IMR-90 (cell line): ENCODE measurements at regions not wholly inside any gene's neighbourhood (a gene's known extent, or its start where the extent isn't known, plus 50 kb on each side); places are given as distances from the start of the nearest gene placed in this dataset.

ENCODE experiments used
- ATAC-seq: fragments of 200-7000 bp; cut with Tn5 transposase; 2 replicates; pipeline ENCODE4 v1.9.1; 2020; ENCODE audit warnings: low read depth, mild to moderate bottlenecking, moderate library complexity
- BruUV-seq: library from RNA; stranded (reverse); fragments of 400-500 nt; replicated peaks from 2 replicates; lab custom pipeline; 2021; lab: Mats Ljungman, UMichigan
- CTCF ChIA-PET: fragments of 300-600 bp; formaldehyde crosslinking; extraction: SDS; loops from one replicate; lab custom pipeline; 2021; ENCODE audit warnings: antibody characterized with exemption; lab: Yijun Ruan, JAX
- POLR2A ChIA-PET: fragments of 300-600 bp; sonication (Branson Sonifier 250); formaldehyde crosslinking; loops from one replicate; lab custom pipeline; 2022; ENCODE audit warnings: antibody characterized with exemption; ENCODE audit not compliant: unreplicated experiment; lab: Charles Lee
- DNase-seq: peaks from one replicate; pipeline ENCODE4 v3.0.0; 2013
- H2AFZ ChIP-seq: replicated peaks from 2 replicates; pipeline ENCODE3; 2013; ENCODE audit warnings: low read length, mild to moderate bottlenecking; ENCODE audit not compliant: poor library complexity
- H2AK5ac ChIP-seq: 2 replicates; pipeline ENCODE4 v1.6.1; 2013; ENCODE audit warnings: low read depth, low read length, inconsistent platforms
- H2AK9ac ChIP-seq: replicated peaks from 2 replicates; pipeline ENCODE3; 2013; ENCODE audit warnings: mild to moderate bottlenecking, low read depth, low read length, moderate library complexity; ENCODE audit not compliant: poor library complexity
- H2BK120ac ChIP-seq: 2 replicates; pipeline ENCODE4 v1.6.1; 2013; ENCODE audit warnings: low read depth, low read length, inconsistent platforms
- H2BK15ac ChIP-seq: 3 replicates; pipeline ENCODE4 v1.6.1; 2013; ENCODE audit warnings: low read depth, low read length, inconsistent platforms
- H2BK20ac ChIP-seq: 2 replicates; pipeline ENCODE4 v1.6.1; 2013; ENCODE audit warnings: low read depth, mild to moderate bottlenecking, inconsistent platforms, low read length, moderate library complexity
- H2BK5ac ChIP-seq: 2 replicates; pipeline ENCODE4 v1.6.1; 2013; ENCODE audit warnings: mild to moderate bottlenecking, low read depth, low read length, inconsistent platforms; ENCODE audit not compliant: poor library complexity, severe bottlenecking
- H3K14ac ChIP-seq: replicated peaks from 2 replicates; pipeline ENCODE4 v1.6.1; 2013; ENCODE audit warnings: low read depth, low read length, inconsistent platforms
- H3K18ac ChIP-seq: 2 replicates; pipeline ENCODE4 v1.6.1; 2013; ENCODE audit warnings: low read depth, low read length, control low read depth
- H3K23ac ChIP-seq: 2 replicates; pipeline ENCODE4 v1.6.1; 2013; ENCODE audit warnings: low read depth, low read length, inconsistent platforms
- H3K27ac ChIP-seq: 2 replicates; pipeline ENCODE4 v1.5.1; 2013; ENCODE audit warnings: mild to moderate bottlenecking, control low read depth, low read length; ENCODE audit not compliant: insufficient read depth
- H3K27me3 ChIP-seq: 2 replicates; pipeline ENCODE4 v1.6.1; 2013; ENCODE audit warnings: low read length; ENCODE audit not compliant: control insufficient read depth, insufficient read depth
- H3K36me3 ChIP-seq: 2 replicates; pipeline ENCODE4 v1.6.1; 2013; ENCODE audit warnings: low read length, mixed read lengths; ENCODE audit not compliant: control insufficient read depth, insufficient read depth
- H3K4ac ChIP-seq: 2 replicates; pipeline ENCODE4 v1.6.1; 2013; ENCODE audit warnings: low read depth, low read length, inconsistent platforms
- H3K4me1 ChIP-seq: 2 replicates; pipeline ENCODE4 v1.6.1; 2013; ENCODE audit warnings: low read length, mixed read lengths; ENCODE audit not compliant: control insufficient read depth, insufficient read depth
- H3K4me2 ChIP-seq: 2 replicates; pipeline ENCODE4 v1.6.1; 2013; ENCODE audit warnings: low read depth, mild to moderate bottlenecking, control low read depth, low read length, moderate library complexity
- H3K4me3 ChIP-seq: 2 replicates; pipeline ENCODE4 v1.5.1; 2013; ENCODE audit warnings: low read depth, mild to moderate bottlenecking, control low read depth, low read length, moderate library complexity; ENCODE audit not compliant: insufficient read depth
- H3K56ac ChIP-seq: 2 replicates; pipeline ENCODE4 v1.6.1; 2013; ENCODE audit warnings: low read length, inconsistent platforms; ENCODE audit not compliant: insufficient read depth; ENCODE audit errors: extremely low read depth
- H3K79me1 ChIP-seq, 2 experiments: 2 replicates each; pipeline ENCODE4 v1.6.1; 2013; ENCODE audit warnings: low read length in 2 of 2, inconsistent platforms in 1 of 2, low read depth in 1 of 2
- H3K9ac ChIP-seq: 2 replicates; pipeline ENCODE4 v1.6.1; 2013; ENCODE audit warnings: low read depth, low read length, control low read depth
- H3K9me1 ChIP-seq: 2 replicates; pipeline ENCODE4 v1.6.1; 2013; ENCODE audit warnings: low read length, inconsistent platforms; ENCODE audit not compliant: insufficient read depth
- H3K9me3 ChIP-seq: 2 replicates; pipeline ENCODE4 v1.6.1; 2013; ENCODE audit warnings: low read length; ENCODE audit not compliant: control insufficient read depth, insufficient read depth
- H4K20me1 ChIP-seq: 2 replicates; pipeline ENCODE4 v1.6.1; 2013; ENCODE audit warnings: low read length, inconsistent platforms; ENCODE audit not compliant: insufficient read depth
- H4K5ac ChIP-seq: 2 replicates; pipeline ENCODE4 v1.6.1; 2013; ENCODE audit warnings: mild to moderate bottlenecking, low read depth, low read length, control low read depth
- H4K8ac ChIP-seq, 2 experiments: 2 replicates each; pipeline ENCODE4 v1.6.1; 2013; ENCODE audit warnings: low read depth in 2 of 2, low read length in 2 of 2, control low read depth in 1 of 2, inconsistent platforms in 1 of 2
- H4K91ac ChIP-seq: 2 replicates; pipeline ENCODE4 v1.6.1; 2013; ENCODE audit warnings: low read depth, low read length, inconsistent platforms; ENCODE audit not compliant: insufficient read depth
- CHD1 ChIP-seq: IDR thresholded peaks from 2 replicates; pipeline ENCODE4 v1.6.1; 2012; ENCODE audit warnings: low read depth, low read length, improper control_type of control experiment
- MAFK ChIP-seq: IDR thresholded peaks from 2 replicates; pipeline ENCODE4 v1.6.1; 2012; ENCODE audit warnings: low read depth, low read length, improper control_type of control experiment
- RCOR1 ChIP-seq: IDR thresholded peaks from 2 replicates; pipeline ENCODE4 v1.6.1; 2012; ENCODE audit warnings: mild to moderate bottlenecking, low read length, improper control_type of control experiment; ENCODE audit not compliant: insufficient replicate concordance
- WGBS, 2 experiments: methylation state at CpG; one replicate each; pipeline versions ENCODE4 v1.1.5 to v1.1.7; 2013; ENCODE audit warnings: missing lambda C conversion rate in 2 of 2; ENCODE audit not compliant: insufficient read length in 1 of 2; ENCODE audit errors: extremely low coverage in 2 of 2; 5-methylcytosine and 5-hydroxymethylcytosine counted together
- dilution Hi-C: fragments of 300-500 bp; cut with HindIII; formaldehyde crosslinking; loops from one replicate; pipeline ENCODE4 v1.14.3; 2018; ENCODE audit warnings: low sequenced_read_pairs; ENCODE audit not compliant: unreplicated experiment
- in situ Hi-C: fragments of 300-500 bp; cut with MboI; formaldehyde crosslinking; loops from 3 replicates; pipeline ENCODE4 v1.14.3; 2019; ENCODE audit warnings: low sequenced_read_pairs, inconsistent platforms, mixed read lengths
- intact Hi-C: fragments of 100-400 bp; cut with micrococcal nuclease; formaldehyde crosslinking; loops from 2 replicates; pipeline ENCODE4 v1.10.0; 2022

- in situ Hi-C loops = no loop called here
- no peak for TF ChIP-seq CHD1
- TF ChIP-seq MAFK = peak; percentile 86
- TF ChIP-seq RCOR1 = no peak
- Histone ChIP-seq H3K9ac (no peak overlapping the region), H2AFZ (no peak overlapping the region), H3K4me3 (no peak overlapping the region), H3K4me2 (no peak overlapping the region), H3K23ac (peak overlapping the region; percentile 77; the same call in 1 of the 2 replicates), H4K5ac (no peak overlapping the region), H3K9me3 (no peaks in the 10 kb centered on the region), H4K20me1 (no peaks in the 10 kb centered on the region), H3K14ac (no peak overlapping the region), H3K79me1 (peaks cover 10 to 19% of the 10 kb centered on the region in 2 experiments; a peak in 3 of 4 replicates), H4K8ac (0 out of 4 replicates have a peak overlapping the region, but pooled peaks of 1 of the 2 experiments have one; percentile 5), H2BK15ac (peak overlapping the region; percentile 49; the same call in 2 of the 3 replicates), H2AK5ac (peak overlapping the region; percentile 92; the same call in 1 of the 2 replicates), H3K9me1 (no peaks in the 10 kb centered on the region), H2BK20ac (peak overlapping the region; percentile 59; the same call in 1 of the 2 replicates), H2AK9ac (no peak overlapping the region), H2BK5ac (peak overlapping the region; percentile 55), H3K56ac (0 out of 2 replicates have a peak overlapping the region, but pooled peaks have one; percentile 3), H4K91ac (peak overlapping the region; percentile 11; the same call in 1 of the 2 replicates), H2BK120ac (peak overlapping the region; percentile 81), H3K36me3 (no peaks in the 10 kb centered on the region), H3K18ac (peak overlapping the region; percentile 46; the same call in 1 of the 2 replicates), H3K27ac (no peak overlapping the region), H3K4me1 (peaks cover 5% of the 10 kb centered on the region), H3K4ac (peak overlapping the region; percentile 47; the same call in 1 of the 2 replicates), H3K27me3 (no peaks in the 10 kb centered on the region)
- dilution Hi-C loops = no loop called here
- CTCF ChIA-PET = no interaction called here
- no peak for DNase-seq
- POLR2A ChIA-PET = no interaction called here
- ATAC-seq = no peak
- intact Hi-C loops = no loop called here
- no CpG with 5 or more reads among the region's 2 CpGs for WGBS, 2 experiments
- BruUV-seq = no TSS peak
These were observed 55.7 kb downstream of the FAT4 start for GRCh38 chr4:125370478-125370877.
